Renal cortical epithelial cell (primary cell): ENCODE measurements at regions not wholly inside any gene's neighbourhood (a gene's known extent, or its start where the extent isn't known, plus 50 kb on each side); places are given as distances from the start of the nearest gene placed in this dataset.
"Not testable (repeated sequence)": the region's sequence is repeated elsewhere in the genome, so short reads cannot be mapped to it uniquely, and the experiment has no call there.

Experiments used
- DNase-seq: peaks from one replicate; pipeline ENCODE4 v3.0.0-alpha.2; 2011; ENCODE audit warnings: low read depth

DNA sequence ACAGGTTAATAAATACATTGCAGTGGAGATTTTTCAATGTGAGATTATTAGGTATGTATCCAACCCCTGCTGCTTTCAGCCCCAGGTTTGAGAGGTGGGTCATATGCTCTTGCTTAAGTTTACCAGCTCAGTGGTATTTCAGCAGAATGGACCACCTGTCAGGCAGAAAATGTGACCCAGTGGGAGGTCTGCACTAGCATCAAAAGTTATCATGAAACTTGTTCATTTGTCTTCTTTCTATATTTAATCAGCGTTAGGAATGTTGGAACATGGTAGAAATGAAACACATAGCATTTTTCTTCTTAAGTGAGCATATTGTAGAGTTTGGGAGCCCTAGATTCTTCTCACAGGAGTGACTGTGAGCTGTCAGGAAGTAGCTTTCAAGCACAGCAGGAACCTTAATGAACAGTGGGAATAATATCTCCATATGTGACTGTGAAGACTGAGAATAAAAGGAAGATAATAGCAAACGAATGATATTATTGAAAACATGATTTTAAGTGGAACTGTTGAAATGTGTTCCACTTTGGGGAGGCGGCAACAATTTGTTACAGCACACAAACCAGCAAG, 596.9 kb upstream of the CDH6 start:
- no peak for DNase-seq

DNA sequence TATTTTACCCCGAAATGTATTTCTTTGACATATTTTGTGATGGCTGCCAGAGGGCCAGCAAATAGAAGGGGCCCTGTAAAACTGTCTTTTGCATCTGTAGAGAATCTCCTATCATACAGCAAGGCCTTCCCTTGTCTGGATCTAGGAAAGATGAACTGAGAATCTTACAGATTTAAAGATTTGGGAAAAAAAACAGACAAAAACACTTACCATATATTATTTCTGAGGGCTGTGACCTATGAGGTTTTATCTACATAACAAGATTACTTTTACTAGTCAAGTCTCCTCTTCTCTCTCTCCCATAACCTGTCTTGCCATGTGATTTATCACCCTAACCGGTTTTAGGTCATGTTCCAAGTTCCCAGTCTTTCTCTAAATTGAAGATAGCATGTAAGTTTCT, 599.2 kb upstream of the CDH6 start:
- no peak for DNase-seq

DNA sequence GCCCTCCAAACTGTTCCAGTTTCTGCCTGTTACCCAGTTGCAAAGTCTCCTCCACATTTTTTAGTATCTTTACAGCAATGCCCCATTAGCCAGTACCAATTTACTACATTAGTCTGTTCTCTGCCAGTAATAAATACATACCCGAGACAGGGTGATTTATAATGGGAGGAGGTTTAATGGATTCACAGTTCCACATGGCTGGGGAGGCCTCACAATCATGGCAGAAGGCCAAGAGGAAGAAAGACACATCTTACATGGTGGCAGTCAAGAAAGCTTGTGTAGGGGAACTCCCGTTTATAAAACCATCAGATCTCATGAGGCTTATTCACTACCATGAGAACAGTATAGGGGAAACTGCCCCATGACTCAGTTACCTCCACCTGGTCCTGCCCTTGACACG, 600.7 kb upstream of the CDH6 start:
- peak; percentile 6 for DNase-seq

DNA sequence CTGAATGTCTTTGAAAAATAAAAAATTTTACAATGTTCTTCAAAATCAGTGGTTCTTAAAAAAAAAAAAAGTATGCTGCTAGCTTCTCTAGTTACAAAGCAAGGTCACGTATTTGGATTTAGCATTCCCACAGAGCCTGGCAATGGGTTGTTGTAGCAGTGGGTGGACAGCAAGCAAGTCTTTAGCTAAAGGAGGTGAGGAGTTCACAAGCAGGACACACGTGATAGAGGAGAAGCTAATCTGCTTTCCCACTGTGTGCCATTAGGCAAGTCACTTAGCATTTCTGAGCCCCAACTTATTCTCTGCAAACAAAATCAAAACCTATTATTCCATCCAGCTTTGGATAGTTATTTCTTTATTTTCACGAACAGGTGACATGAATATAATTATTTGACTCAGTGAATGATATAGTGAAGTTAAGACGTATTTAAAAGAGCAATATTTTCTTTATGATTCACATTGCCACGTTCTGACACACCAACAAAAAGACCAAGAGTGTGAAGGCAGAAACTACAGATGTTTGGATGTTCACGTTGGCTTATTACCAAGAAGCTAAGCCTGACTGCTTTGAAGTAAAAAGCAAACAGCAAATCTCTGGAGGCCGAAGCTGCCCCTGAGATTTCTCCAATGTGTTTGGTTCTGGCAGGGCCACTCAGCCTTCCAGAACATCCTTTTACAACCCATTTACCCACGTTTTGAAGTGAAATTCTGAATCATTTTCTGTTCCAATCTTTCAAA, 612.1 kb upstream of the CDH6 start:
- DNase-seq = no peak

DNA sequence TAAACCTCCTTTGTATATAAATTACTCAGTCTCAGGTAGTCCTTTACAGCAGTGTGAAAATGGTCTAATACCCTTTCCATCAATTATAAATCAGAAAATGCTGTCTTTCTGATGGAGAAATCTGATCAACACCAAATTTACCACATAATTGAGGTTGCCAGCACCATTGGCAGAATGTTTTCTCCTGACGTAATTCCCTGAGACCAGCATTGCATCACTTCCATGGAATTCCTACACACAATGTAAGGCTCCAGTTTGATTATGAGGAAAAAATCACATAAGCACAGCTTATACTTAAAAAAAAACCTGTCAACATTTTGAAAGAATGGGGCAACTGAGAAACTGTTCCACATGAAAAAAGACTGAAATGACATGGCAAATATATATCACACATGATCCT, 618.7 kb upstream of the CDH6 start:
- DNase-seq = peak; percentile 22

DNA sequence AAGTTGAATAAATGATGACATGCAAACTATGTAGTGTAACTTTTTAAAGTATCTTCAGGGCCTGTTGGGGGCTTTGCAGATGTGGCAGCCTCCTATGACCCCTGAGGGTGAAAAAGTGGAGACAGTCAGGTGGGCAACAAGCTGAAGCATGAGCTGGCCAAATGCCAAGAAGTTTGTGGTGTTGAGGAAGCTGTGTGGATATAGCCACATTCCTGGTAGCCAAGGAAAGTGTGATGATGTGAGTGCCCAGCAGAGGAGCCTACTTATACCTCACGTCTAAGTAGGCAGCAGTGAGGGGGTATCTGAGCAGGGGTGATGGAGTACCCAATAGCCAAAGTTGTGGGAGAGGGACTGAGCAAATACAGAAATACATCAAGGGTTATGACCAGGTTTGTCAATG, 621.2 kb upstream of the CDH6 start:
- DNase-seq = peak; percentile 52

DNA sequence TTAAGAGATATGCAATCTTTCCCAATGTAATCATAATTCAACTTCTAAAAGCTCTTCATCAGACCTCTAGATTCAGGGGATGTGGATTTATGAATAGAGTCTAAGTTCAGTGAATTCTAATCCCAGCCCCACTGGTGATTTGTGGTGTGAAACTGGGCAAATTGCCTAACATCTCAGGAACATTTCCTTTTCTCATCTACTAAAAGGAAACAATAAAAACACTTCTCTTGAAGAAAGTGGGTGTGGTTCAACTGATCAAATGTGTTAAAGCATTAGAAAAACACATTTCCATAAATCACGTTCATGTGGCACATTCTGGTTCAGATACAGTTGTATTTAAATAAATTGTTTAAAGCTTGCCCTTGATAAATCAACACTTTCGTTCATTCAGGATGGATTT, 631.7 kb upstream of the CDH6 start:
- peak; percentile 4 for DNase-seq

DNA sequence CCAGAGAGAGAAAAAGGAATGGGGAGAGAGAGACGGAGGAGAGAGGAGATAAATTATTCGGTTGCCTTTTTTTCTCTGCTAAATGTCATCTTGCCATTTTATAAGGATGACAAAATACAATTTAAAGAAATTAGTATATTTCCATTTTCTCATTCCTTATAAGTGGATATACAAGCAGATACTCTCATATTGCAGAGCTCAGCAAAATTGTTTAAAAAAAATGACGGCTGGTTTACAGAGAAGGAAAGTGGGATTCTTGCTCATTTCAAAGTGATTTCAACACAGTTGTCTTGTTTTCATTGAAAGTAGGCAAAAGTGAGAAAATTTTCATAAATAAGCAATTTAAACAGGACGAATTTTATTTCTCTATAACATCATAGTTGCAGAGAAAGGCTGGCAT, 641.9 kb upstream of the CDH6 start:
- DNase-seq = no peak

DNA sequence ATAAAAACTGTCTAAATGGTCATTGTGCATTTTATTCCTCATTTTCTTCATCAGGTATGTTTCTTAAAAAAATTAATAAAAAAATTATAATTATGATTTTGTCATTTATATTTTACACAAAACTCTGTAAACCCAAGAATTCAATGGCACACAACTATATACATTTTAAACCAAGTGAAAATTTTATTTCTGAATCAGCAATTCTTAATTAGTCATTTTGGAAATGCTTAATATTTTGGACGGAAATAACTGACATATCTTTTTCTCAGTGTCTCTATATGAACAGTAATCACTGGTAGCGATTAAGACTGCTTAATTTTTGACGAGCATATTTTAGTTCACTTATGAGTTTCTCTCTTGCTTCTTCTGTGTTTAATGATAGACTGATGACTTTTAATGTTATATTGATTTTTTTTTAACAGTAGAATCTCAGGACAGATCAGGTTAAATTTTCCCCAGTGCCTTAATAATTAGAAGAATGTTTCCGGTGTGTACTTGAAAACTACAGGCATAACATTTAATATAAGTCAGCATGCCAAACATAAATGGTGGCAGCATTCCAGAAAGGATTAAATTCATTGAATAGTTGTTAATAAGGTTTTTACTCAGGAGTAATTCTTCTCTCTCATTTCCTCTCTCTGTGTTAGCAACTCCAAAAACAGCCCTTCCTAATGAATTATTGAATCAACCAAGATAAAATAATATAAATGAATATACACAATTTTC, 644.7 kb upstream of the CDH6 start:
- no peak for DNase-seq

DNA sequence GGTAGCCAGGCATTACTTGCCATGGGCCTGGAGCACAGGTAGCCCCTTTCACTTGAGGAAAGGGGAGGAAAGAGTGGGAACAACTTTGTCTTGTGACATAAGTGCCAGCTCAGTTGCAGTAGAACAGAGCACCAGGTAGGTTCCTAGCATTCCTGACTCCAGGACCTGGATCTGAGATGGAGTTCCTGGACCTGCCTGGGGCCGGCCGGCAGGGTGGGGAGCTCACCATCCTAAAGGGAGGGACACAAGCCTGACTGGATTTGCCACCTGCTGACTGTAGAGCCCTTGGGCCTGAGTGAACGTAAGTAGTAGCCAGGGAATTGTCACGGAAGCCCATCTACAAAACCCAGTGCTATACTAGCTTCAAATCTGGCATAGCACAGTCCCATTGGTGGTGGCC, 653.3 kb upstream of the CDH6 start:
- DNase-seq = no peak

DNA sequence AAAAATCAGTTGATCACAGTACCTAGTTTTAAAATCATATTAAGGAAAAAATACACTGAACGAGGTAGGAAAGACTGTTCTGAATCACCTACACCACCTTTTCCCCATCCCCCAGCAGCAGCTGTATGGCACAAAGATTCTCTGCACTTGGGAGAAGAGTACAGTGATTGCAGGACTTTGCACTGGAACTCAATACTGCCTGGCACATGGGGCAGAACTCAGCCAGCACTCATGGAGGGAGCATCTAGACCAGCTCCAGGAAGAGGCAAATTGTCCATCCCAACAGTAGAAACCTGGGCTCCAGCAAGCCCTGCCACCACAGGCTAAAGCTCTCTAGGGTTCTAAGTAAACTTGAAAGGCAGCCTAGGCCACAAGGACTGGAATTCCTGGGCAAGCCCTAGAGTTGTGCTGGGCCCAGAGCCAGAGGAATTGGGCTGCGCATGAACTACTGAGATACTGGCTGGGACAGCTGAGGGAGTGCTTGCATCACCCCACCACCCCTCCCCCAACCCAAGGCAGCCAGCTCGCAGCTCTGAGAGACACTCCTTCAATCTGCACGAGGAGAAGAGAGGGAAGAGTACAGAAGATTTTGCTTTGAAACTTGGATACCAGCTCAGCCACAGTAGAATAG, 654.4 kb upstream of the CDH6 start:
- peak; percentile 33 for DNase-seq

DNA sequence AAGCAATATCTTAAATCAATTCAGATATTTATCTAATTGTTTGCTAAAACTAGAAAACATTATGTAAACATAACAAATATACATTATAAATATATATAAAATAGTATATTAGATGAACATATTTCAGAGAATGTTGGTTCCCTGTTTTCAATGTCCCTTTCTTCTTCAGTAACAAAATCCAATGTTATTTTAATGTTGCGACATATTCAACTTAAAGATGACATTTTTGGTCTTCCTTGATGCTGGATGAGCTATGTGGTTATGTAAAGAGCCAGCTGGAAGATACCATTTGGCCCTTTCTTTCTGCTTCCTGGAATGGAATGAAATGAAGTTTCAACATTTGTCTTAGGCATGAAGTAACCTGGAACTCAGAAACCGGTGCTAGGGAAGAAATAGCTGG, 668.1 kb upstream of the CDH6 start:
- no peak for DNase-seq

DNA sequence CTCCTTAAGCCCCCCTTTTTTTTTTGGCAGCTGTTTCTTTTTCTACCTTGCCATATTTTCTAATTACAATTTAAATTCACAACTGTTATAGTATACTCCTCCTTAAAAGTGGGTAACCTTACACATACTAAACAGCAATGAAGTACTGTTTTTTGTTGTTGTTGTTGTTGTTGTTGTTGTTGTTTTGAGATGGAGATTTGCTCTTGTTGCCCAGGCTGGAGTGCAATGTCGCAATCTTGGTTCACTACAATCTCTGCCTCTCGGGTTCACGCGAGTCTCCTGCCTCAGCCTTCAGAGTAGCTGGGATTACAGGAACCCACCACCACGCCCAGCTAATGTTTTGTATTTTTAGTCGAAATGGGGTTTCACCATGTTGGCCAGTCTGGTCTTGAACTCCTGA, 669.1 kb upstream of the CDH6 start:
- no peak for DNase-seq

DNA sequence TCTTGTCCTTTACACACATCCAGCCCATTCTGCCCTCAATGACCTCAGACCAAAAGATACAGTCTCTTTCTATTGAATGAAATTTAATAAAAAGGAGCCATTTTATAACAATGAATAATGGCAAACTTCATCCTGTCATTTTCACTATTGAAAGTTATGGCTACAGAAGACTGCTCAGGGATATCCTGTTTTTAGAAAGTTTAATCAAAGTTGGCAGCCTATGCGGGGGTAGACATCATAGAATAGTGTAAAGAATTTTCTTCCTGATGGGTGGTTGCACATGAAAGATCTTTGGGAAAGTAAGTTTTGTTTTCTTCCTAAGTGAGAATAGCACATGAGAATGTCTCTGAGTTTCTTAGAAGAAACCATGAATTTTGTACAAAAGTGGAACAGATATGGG, 670.4 kb upstream of the CDH6 start:
- DNase-seq = no peak

DNA sequence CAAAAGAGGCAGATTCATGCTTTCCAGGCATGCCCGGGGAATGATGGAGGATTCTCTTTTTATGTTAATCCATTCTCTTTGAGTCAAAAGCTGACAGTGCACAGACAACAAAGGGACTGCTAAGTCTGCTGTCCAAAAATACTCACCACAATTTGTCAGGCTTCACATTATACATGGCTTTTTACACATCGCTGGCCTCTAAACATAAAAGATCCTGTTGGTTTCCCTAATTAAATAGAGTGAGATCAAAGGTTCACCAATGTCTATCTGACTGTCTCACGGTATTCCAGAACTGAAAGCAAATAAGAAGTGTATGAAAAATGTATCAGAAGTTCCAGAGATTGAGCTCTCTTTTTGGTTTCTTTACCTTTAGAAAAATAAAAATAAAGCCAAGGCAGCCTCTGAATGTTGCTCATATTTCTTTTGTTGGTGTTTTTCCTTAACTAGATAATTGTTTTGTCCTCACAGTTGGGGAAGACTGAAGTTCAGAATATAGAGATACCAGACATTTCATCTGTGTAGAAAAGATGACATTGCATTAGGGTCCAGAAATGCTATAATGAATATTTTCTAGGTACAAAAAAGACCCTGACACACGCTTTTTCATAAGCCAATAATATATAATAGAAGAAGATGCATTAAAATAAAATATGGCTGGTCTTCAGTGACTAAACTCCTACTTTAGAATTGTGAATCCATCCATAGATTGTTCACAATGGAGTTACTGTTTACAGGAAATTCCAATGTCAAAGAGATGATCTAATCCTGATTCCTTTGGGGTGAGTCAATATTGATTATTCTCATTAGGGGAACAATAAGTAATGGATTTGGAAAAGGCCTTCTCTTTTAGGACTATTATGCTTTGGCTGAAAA, 688.2 kb upstream of the CDH6 start:
- peak; percentile 94 for DNase-seq

DNA sequence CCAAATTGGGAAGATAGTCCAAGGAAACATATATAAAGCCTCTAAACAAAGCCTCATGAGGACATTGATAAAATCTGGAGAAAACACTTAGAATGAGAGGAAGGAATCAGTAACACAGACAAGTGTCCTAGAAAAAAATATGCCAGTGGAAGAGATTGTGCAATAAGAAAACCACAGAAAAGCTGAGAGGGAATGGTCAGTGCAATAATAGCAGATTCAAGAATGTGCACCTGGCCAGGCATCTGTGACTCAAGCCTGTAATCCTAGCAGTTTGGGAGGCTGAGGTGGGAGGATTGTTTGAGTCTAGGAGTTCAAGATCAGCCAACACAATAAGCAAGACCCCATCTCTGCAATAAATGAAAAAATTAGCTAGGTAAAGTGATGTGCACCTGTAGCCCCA, 691.2 kb upstream of the CDH6 start:
- DNase-seq = peak; percentile 92

DNA sequence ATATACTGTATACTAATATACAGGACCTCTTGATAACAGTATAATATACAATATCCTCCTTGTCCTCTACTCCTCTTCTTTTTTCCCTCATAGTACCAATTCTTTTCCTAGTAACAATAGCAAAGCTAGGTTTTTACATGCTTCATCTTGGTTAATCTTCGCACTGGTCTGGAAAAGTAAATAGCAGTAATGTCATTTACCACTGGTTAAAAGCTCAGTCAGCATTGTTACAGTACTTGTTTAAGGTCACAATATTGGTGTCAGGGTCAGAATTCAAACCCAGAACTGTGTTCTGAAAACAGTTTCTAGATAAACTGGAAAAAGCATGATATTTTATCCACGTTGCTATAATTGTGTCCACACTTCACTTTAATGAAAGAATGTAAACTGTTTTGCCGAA, 692.4 kb upstream of the CDH6 start:
- DNase-seq = no peak

DNA sequence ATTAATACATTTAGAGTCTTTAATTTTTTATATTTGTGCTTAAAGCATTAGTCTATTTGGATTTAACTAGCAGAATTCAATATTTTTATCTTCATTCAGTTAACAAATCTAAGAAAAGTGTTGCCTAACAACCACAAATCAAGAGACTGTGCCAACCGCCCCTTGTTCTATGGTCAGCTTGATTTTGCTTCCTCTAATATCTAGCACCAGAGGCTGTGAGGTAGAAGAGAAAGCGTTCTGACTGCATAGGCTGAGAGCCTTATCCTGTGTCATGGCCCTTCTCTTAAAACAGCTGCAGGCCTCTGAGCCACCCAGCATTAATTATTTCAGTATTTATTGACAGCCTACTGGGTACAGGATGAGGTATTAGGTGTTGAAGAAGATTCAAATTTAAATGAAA, 693.0 kb upstream of the CDH6 start:
- DNase-seq = no peak

DNA sequence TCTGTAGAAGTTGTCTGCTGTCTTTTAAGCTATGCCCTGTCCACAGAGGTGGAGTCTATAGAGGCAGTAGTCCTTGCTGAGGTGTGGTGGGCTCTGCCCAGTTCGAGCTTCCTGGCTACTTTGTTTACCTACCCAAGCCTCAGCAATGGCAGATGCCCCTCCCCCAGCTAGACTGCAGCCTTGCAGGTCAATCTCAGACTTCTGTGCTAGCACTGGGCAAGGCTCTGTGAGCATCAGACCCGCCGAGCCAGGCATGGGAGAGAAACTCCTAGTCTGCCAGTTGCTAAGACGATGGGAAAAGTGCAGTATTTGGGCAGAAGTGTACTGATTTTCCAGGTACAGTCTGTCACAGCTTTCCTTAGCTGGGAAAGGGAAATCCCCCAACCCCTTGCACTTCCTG, 694.1 kb upstream of the CDH6 start:
- DNase-seq = no peak

DNA sequence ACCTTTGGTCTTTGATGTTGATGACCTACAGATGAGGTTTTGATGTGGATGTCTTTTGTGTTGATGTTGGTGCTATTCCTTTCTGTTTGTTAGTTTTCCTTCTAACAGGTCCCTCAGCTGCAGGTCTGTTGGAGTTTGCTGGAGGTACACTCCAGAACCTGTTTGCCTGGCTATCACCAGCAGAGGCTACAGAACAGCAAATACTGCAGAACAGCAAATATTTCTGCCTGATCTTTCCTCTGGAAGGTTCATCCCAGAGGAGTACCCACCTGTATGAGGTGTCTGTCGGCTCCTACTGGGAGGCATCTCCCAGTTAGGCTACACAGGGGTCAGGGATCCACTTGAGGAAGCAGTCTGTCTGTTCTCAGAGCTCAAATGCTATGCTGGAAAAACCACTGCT, 694.5 kb upstream of the CDH6 start:
- DNase-seq = no peak

DNA sequence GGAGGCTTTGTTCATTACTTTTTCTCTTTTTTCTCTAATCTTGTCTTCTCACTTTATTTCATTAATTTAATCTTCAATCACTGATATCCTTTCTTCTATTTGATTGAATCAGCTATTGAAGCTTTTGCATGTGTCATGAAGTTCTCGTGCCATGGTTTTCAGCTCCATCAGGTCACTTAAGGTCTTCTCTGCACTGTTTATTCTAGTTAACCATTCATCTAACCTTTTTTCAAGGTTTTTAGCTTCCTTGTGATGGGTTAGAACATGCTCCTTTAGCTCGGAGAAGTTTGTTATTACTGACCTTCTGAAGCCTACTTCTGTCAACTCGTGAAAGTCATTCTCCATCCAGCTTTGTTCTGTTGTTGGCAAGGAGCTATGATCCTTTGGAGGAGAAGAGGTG, 695.0 kb upstream of the CDH6 start:
- not testable (repeated sequence) for DNase-seq

DNA sequence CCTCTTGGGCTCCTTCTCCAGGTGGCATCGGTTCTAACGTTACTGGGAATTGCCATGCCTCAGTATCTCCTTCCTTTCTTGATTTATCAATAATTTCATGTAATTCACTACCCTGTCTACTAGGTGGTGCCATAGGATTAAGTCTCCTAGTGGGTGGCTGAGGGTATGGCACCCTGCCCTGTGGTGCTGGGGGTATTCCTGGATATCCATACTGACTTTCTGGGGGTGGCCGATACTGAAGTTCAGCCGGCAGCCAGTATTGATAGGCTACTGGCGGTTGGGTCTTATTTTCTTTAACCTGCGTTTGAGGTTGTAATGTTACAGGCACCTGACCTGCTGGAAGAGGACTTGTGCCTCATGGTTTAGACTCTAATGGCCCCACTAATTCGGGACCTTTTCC, 699.4 kb upstream of the CDH6 start:
- not testable (repeated sequence) for DNase-seq
